HG03045 (cell line): ENCODE measurements at regions not wholly inside any gene's neighbourhood (a gene's known extent, or its start where the extent isn't known, plus 50 kb on each side); places are given as distances from the start of the nearest gene placed in this dataset.
A peak's percentile ranks its signal among the peaks of the same experiment; 100 is the strongest.
"Not testable (repeated sequence)": the region's sequence is repeated elsewhere in the genome, so short reads cannot be mapped to it uniquely, and the experiment has no call there.

Experiments used
- ATAC-seq: cut with Tn5 transposase; IDR thresholded peaks from one replicate; pipeline ENCODE4 v1.9.1; 2021; ENCODE audit warnings: mild to moderate bottlenecking, moderate library complexity; ENCODE audit not compliant: unreplicated experiment

- ATAC-seq: no peak
These were observed 85.8 kb upstream of the DNAJC10 start for GRCh38 chr2:182630207-182630606.

- ATAC-seq: no peak
These were observed 84.8 kb upstream of the DNAJC10 start for GRCh38 chr2:182631299-182631698.

GRCh38 chr2:182634386-182634785 lies 81.7 kb upstream of the DNAJC10 start:
- no peak for ATAC-seq

GRCh38 chr2:182636699-182637098 lies 79.4 kb upstream of the DNAJC10 start:
- no peak for ATAC-seq

GRCh38 chr2:182638667-182639066 lies 77.4 kb upstream of the DNAJC10 start:
- ATAC-seq: no peak

GRCh38 chr2:182639971-182640370 lies 76.1 kb upstream of the DNAJC10 start:
- no peak for ATAC-seq

GRCh38 chr2:182642328-182642727 lies 73.7 kb upstream of the DNAJC10 start:
- peak; percentile 99 for ATAC-seq

GRCh38 chr2:182646763-182647498 lies 69.1 kb upstream of the DNAJC10 start:
- ATAC-seq: no peak

GRCh38 chr2:182647499-182647787 lies 68.6 kb upstream of the DNAJC10 start:
- no peak for ATAC-seq

- ATAC-seq: no peak
These were observed 66.7 kb upstream of the DNAJC10 start for GRCh38 chr2:182649316-182649715.

- no peak for ATAC-seq
These were observed 65.4 kb upstream of the DNAJC10 start for GRCh38 chr2:182650704-182651103.

- ATAC-seq: no peak
These were observed 63.7 kb upstream of the DNAJC10 start for GRCh38 chr2:182652326-182652725.

- ATAC-seq: no peak
These were observed 60.3 kb upstream of the DNAJC10 start for GRCh38 chr2:182655750-182656149.

- ATAC-seq: no peak
These were observed 51.8 kb upstream of the DNAJC10 start for GRCh38 chr2:182664212-182664611.

GRCh38 chr2:182665500-182665899 lies 50.6 kb upstream of the DNAJC10 start:
- not testable (repeated sequence) for ATAC-seq
